WERI-Rb-1 (cell line): ENCODE measurements at regions not wholly inside any gene's neighbourhood (a gene's known extent, or its start where the extent isn't known, plus 50 kb on each side); places are given as distances from the start of the nearest gene placed in this dataset.

Experiments
- DNase-seq: peaks from one replicate; pipeline ENCODE4 v3.0.0-alpha.2; 2020
- H3K27ac ChIP-seq: fragments of 250-450 bp; sonication (Bioruptor Pico); 2 replicates; pipeline ENCODE4 v1.5.1; 2020; ENCODE audit warnings: mild to moderate bottlenecking, moderate library complexity
- H3K27me3 ChIP-seq: fragments of 250-450 bp; sonication (Bioruptor Pico); 2 replicates; pipeline ENCODE4 v1.5.1; 2021; ENCODE audit warnings: mild to moderate bottlenecking, low read depth, moderate library complexity; ENCODE audit not compliant: insufficient read depth, severe bottlenecking
- H3K36me3 ChIP-seq: fragments of 250-450 bp; sonication (Bioruptor Pico); 2 replicates; pipeline ENCODE4 v1.5.1; 2020; ENCODE audit warnings: mild to moderate bottlenecking, moderate library complexity
- H3K4me3 ChIP-seq: 2 replicates; pipeline ENCODE4 v1.5.1; 2011; ENCODE audit warnings: low read depth, mild to moderate bottlenecking, control low read depth, low read length
- H3K9me3 ChIP-seq: fragments of 250-450 bp; sonication (Bioruptor Pico); 2 replicates; pipeline ENCODE4 v1.5.1; 2021; ENCODE audit warnings: mild to moderate bottlenecking, moderate library complexity; ENCODE audit not compliant: severe bottlenecking
- CTCF ChIP-seq: IDR thresholded peaks from 2 replicates; pipeline ENCODE4 v1.5.1; 2011; ENCODE audit warnings: low read depth, mild to moderate bottlenecking, control low read depth, inconsistent platforms, low read length

GRCh38 chr11:127864861-127865260, 722.5 kb downstream of the ETS1 start:
- H3K27me3 ChIP-seq, result no peaks in the 10 kb centered on the region
- no peak for DNase-seq
- no peaks in the 10 kb centered on the region for H3K9me3 ChIP-seq
- no peak overlapping the region for H3K4me3 ChIP-seq
- no peaks in the 10 kb centered on the region for H3K36me3 ChIP-seq
- TF ChIP-seq CTCF, result no peak
- no peak overlapping the region for H3K27ac ChIP-seq

- DNase-seq, result no peak
- Histone ChIP-seq H3K27ac (no peak overlapping the region), H3K27me3 (no peaks in the 10 kb centered on the region), H3K4me3 (no peak overlapping the region), H3K36me3 (no peaks in the 10 kb centered on the region), H3K9me3 (no peaks in the 10 kb centered on the region)
- no peak for TF ChIP-seq CTCF
Observed at GRCh38 chr11:127862406-127862805, 725.0 kb downstream of the ETS1 start.

- H3K36me3 ChIP-seq, result no peaks in the 10 kb centered on the region
- H3K27ac ChIP-seq, result no peak overlapping the region
- no peak overlapping the region for H3K4me3 ChIP-seq
- no peaks in the 10 kb centered on the region for H3K9me3 ChIP-seq
- no peaks in the 10 kb centered on the region for H3K27me3 ChIP-seq
- no peak for TF ChIP-seq CTCF
- no peak for DNase-seq
Observed at GRCh38 chr11:127859941-127860354, 727.4 kb downstream of the ETS1 start.

GRCh38 chr11:127844876-127845275, 742.5 kb downstream of the ETS1 start:
- Histone ChIP-seq H3K27me3 (no peaks in the 10 kb centered on the region), H3K27ac (no peak overlapping the region), H3K36me3 (no peaks in the 10 kb centered on the region), H3K4me3 (no peak overlapping the region), H3K9me3 (no peaks in the 10 kb centered on the region)
- no peak for DNase-seq
- TF ChIP-seq CTCF, result no peak

GRCh38 chr11:127843483-127844396, 743.6 kb downstream of the ETS1 start:
- H3K27ac ChIP-seq, result no peak overlapping the region
- no peaks in the 10 kb centered on the region for H3K27me3 ChIP-seq
- no peaks in the 10 kb centered on the region for H3K9me3 ChIP-seq
- TF ChIP-seq CTCF, result peak; percentile 68
- DNase-seq, result peak; percentile 84
- H3K4me3 ChIP-seq, result no peak overlapping the region
- H3K36me3 ChIP-seq, result no peaks in the 10 kb centered on the region

GRCh38 chr11:127825183-127825582, 762.2 kb downstream of the ETS1 start:
- DNase-seq, result no peak
- Histone ChIP-seq H3K4me3 (no peak overlapping the region), H3K36me3 (no peaks in the 10 kb centered on the region), H3K27me3 (no peaks in the 10 kb centered on the region), H3K9me3 (no peaks in the 10 kb centered on the region), H3K27ac (no peak overlapping the region)
- TF ChIP-seq CTCF, result no peak
